B cell (primary cell): ENCODE measurements at regions not wholly inside any gene's neighbourhood (a gene's known extent, or its start where the extent isn't known, plus 50 kb on each side); places are given as distances from the start of the nearest gene placed in this dataset.

Experiments used
- ATAC-seq: fragments of 200-7000 bp; cut with Tn5 transposase; one replicate; pipeline ENCODE4 v1.10.0; 2021; ENCODE audit warnings: low read depth, mild to moderate bottlenecking, moderate number of reproducible peaks, moderate library complexity
- CTCF ChIA-PET: fragments of 350-600 bp; sonication (Branson Sonifier 250); formaldehyde crosslinking; loops from one replicate; lab custom pipeline; 2021; ENCODE audit warnings: antibody characterized with exemption, inconsistent platforms; lab: Charles Lee
- POLR2A ChIA-PET: fragments of 350-600 bp; sonication (Branson Sonifier 250); formaldehyde crosslinking; loops from one replicate; lab custom pipeline; 2021; ENCODE audit warnings: antibody characterized with exemption; lab: Charles Lee
- DNase-seq: peaks from one replicate; pipeline ENCODE4 v3.0.0; 2013
- H2AFZ ChIP-seq: 2 replicates; pipeline ENCODE4 v1.6.1; 2012; ENCODE audit warnings: mild to moderate bottlenecking, low read depth, low read length; ENCODE audit not compliant: insufficient read depth, poor library complexity, severe bottlenecking
- H3K27ac ChIP-seq, 2 donors: 1 replicate in 1 of 2; 2 replicates in 1 of 2; pipeline ENCODE4 v1.5.1; 2012 to 2013; ENCODE audit warnings: low read length in 2 of 2, mild to moderate bottlenecking in 2 of 2, moderate library complexity in 1 of 2
- H3K27me3 ChIP-seq, 4 experiments: fragments of 200-600 bp in 1 of 4; sonication (generic) in 1 of 4; replicated peaks in 1 of 4; 1 replicate in 2 of 4; 2 replicates in 2 of 4; pipeline versions ENCODE4 v1.6.1 to v1.7.0; 2013 to 2016; ENCODE audit warnings: low read length in 3 of 4, mild to moderate bottlenecking in 2 of 4, mixed read lengths in 1 of 4, moderate library complexity in 1 of 4; ENCODE audit not compliant: insufficient read depth in 4 of 4, control insufficient read depth in 3 of 4; ENCODE audit errors: control extremely low read depth in 1 of 4
- H3K36me3 ChIP-seq, 2 experiments: replicated peaks in 1 of 2; 1 replicate in 1 of 2; 2 replicates in 1 of 2; pipeline versions ENCODE4 v1.6.1 to v1.7.1; 2013; ENCODE audit warnings: low read length in 1 of 2; ENCODE audit not compliant: insufficient read depth in 2 of 2, control insufficient read depth in 1 of 2; ENCODE audit errors: control extremely low read depth in 1 of 2, extremely low read depth in 1 of 2
- H3K4me1 ChIP-seq, 2 donors: fragments of 200-600 bp in 1 of 2; sonication (generic) in 1 of 2; 1 replicate in 1 of 2; 2 replicates in 1 of 2; pipeline versions ENCODE4 v1.5.1 to v1.6.1; 2013 to 2017; ENCODE audit warnings: low read length in 2 of 2; ENCODE audit not compliant: control insufficient read depth in 2 of 2, insufficient read depth in 2 of 2
- H3K4me2 ChIP-seq: replicated peaks from 2 replicates; pipeline ENCODE3; 2012; ENCODE audit warnings: mild to moderate bottlenecking, low read depth, low read length; ENCODE audit not compliant: poor library complexity, severe bottlenecking
- H3K4me3 ChIP-seq, 5 experiments: fragments of 200-600 bp in 1 of 5; sonication (generic) in 1 of 5; 1 replicate in 3 of 5; 2 replicates in 2 of 5; pipeline versions ENCODE4 v1.5.1 to v1.7.0; 2011 to 2016; ENCODE audit warnings: low read length in 4 of 5, mild to moderate bottlenecking in 4 of 5, low read depth in 2 of 5, control low read depth in 1 of 5, moderate library complexity in 1 of 5; ENCODE audit not compliant: insufficient read depth in 1 of 5; ENCODE audit errors: control extremely low read depth in 1 of 5, extremely low read depth in 1 of 5
- H3K79me2 ChIP-seq: fragments of 200-600 bp; sonication (generic); one replicate; pipeline ENCODE4 v1.6.0; 2016; ENCODE audit warnings: low read length; ENCODE audit not compliant: control insufficient read depth, insufficient read depth
- H3K9ac ChIP-seq: fragments of 200-600 bp; sonication (generic); 2 replicates; pipeline ENCODE4 v1.6.1; 2017; ENCODE audit warnings: mild to moderate bottlenecking, low read length, moderate library complexity
- H3K9me3 ChIP-seq, 3 donors: one replicate each; pipeline versions ENCODE4 v1.6.1 to v1.7.1; 2013; ENCODE audit warnings: low read length in 2 of 3; ENCODE audit not compliant: control insufficient read depth in 2 of 3, insufficient read depth in 1 of 3; ENCODE audit errors: control extremely low read depth in 1 of 3
- H4K20me1 ChIP-seq: 2 replicates; pipeline ENCODE4 v1.6.0; 2012; ENCODE audit warnings: mild to moderate bottlenecking, low read length; ENCODE audit not compliant: insufficient read depth, control insufficient read depth, poor library complexity, severe bottlenecking
- H3K27ac Mint-ChIP-seq: one replicate; pipeline ENCODE4 v1.8.0; 2021; ENCODE audit warnings: mixed read lengths
- H3K27me3 Mint-ChIP-seq: one replicate; pipeline ENCODE4 v1.8.0; 2021; ENCODE audit warnings: mixed read lengths
- H3K4me1 Mint-ChIP-seq: one replicate; pipeline ENCODE4 v1.8.0; 2021; ENCODE audit warnings: mixed read lengths
- H3K4me3 Mint-ChIP-seq: one replicate; pipeline ENCODE4 v1.8.0; 2021; ENCODE audit warnings: mixed read lengths
- H3K9me3 Mint-ChIP-seq: one replicate; pipeline ENCODE4 v1.8.0; 2022; ENCODE audit warnings: mixed read lengths; ENCODE audit not compliant: insufficient read depth
- EZH2 ChIP-seq: IDR thresholded peaks from 2 replicates; pipeline ENCODE4 v1.6.1; 2012; ENCODE audit warnings: borderline replicate concordance, low read depth, mild to moderate bottlenecking, moderate library complexity, low read length; ENCODE audit not compliant: insufficient read depth, poor library complexity, severe bottlenecking
- intact Hi-C: fragments of 100-400 bp; cut with micrococcal nuclease; formaldehyde crosslinking; loops from one replicate; pipeline ENCODE4 v1.10.0; 2022
- TF ChIP-seq, protein P1 (sequence below): fragments of 200-600 bp; IDR thresholded peaks from one replicate; pipeline ENCODE4 v1.8.0; 2022; ENCODE audit warnings: antibody characterized with exemption, mild to moderate bottlenecking

DNA sequence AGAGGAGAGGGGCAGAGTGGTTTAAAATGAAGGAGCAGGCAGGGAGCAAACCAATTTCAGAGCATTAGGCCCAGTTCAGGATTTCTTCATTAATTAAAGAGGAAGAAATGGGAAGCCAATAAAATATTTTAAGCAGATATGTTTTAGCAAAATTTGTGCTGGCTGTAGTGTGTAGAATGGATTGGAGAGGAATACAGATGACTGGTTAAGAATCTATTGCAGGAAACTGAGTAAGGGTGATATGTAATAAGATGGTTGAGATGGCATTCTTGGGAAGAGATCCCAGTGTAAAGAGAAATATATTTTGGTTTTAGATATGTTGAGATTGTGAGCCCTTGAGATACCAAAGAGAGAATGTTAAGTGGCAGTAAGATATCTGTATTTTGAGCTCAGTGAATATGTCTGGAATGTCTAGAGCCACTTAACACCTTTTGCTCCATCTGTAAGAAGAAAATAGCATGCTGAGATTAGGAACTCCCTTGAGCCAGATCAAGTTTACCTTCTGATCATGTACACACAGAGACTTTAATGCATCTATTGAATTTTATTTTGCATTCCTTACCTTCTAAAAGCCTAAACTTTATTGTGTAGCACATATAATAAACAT lies 79.5 kb upstream of the SLC27A6 start:
- no peak overlapping the region for H3K27ac Mint-ChIP-seq
- Histone ChIP-seq H2AFZ (no peak overlapping the region), H3K27me3 (no peaks in the 10 kb centered on the region), H3K27ac (no peak overlapping the region), H3K79me2 (no peaks in the 10 kb centered on the region), H4K20me1 (no peaks in the 10 kb centered on the region), H3K9me3 (no peaks in the 10 kb centered on the region), H3K4me3 (no peak overlapping the region), H3K36me3 (no peaks in the 10 kb centered on the region), H3K9ac (no peak overlapping the region), H3K4me2 (no peak overlapping the region), H3K4me1 (no peaks in the 10 kb centered on the region)
- intact Hi-C loops = no loop called here
- POLR2A ChIA-PET = no interaction called here
- no peak overlapping the region for H3K4me3 Mint-ChIP-seq
- DNase-seq (no peak), ATAC-seq (no peak)
- TF ChIP-seq, protein P1, sequence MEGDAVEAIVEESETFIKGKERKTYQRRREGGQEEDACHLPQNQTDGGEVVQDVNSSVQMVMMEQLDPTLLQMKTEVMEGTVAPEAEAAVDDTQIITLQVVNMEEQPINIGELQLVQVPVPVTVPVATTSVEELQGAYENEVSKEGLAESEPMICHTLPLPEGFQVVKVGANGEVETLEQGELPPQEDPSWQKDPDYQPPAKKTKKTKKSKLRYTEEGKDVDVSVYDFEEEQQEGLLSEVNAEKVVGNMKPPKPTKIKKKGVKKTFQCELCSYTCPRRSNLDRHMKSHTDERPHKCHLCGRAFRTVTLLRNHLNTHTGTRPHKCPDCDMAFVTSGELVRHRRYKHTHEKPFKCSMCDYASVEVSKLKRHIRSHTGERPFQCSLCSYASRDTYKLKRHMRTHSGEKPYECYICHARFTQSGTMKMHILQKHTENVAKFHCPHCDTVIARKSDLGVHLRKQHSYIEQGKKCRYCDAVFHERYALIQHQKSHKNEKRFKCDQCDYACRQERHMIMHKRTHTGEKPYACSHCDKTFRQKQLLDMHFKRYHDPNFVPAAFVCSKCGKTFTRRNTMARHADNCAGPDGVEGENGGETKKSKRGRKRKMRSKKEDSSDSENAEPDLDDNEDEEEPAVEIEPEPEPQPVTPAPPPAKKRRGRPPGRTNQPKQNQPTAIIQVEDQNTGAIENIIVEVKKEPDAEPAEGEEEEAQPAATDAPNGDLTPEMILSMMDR = no peak
- TF ChIP-seq EZH2 = no peak
- H3K9me3 Mint-ChIP-seq = no peaks in the 10 kb centered on the region
- no peaks in the 10 kb centered on the region for H3K27me3 Mint-ChIP-seq
- CTCF ChIA-PET = interaction anchor here (1.1 kb wide), 1 partner anchor 17 kb away, joined by 3 read pairs; no protein-coding TSS in a partner anchor
- no peaks in the 10 kb centered on the region for H3K4me1 Mint-ChIP-seq

DNA sequence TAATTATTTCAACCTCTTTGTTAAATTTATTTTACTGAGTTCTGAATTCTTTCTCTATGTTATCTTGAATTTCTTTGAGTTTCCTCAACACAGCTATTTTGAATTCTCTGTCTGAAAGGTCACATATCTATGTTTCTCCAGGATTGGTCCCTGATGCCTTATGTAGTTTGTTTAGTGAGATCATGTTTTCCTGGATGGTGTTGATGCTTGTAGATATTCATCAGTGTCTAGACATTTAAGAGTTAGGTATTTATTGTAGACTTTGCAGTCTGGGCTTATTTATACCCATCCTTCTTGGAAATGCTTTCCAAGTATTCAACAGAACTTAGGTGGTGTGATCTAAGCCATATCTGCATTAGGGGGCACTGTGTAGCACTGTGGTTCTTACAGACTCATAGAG lies 70.2 kb upstream of the SLC27A6 start:
- POLR2A ChIA-PET = no interaction called here
- intact Hi-C loops = no loop called here
- H3K4me3 ChIP-seq = no peak overlapping the region
- Mint-ChIP-seq H3K27ac (no peak overlapping the region), H3K27me3 (no peaks in the 10 kb centered on the region), H3K4me3 (no peak overlapping the region), H3K4me1 (no peaks in the 10 kb centered on the region), H3K9me3 (no peaks in the 10 kb centered on the region)
- H3K79me2 ChIP-seq = no peaks in the 10 kb centered on the region
- ATAC-seq = no peak
- H3K4me2 ChIP-seq = no peak overlapping the region
- H3K36me3 ChIP-seq = no peaks in the 10 kb centered on the region
- CTCF ChIA-PET = interaction anchor here (5.0 kb wide), 1 partner anchor 11 kb away, joined by 23 read pairs; no protein-coding TSS in a partner anchor
- no peak for TF ChIP-seq EZH2
- TF ChIP-seq, protein P1 = no peak
- H2AFZ ChIP-seq = no peak overlapping the region
- no peak overlapping the region for H3K9ac ChIP-seq
- no peak for DNase-seq
- no peaks in the 10 kb centered on the region for H3K4me1 ChIP-seq
- H4K20me1 ChIP-seq = no peaks in the 10 kb centered on the region
- H3K27ac ChIP-seq = no peak overlapping the region
- H3K9me3 ChIP-seq = peaks cover 0 to 4% (median 0%) of the 10 kb centered on the region in 3 donors
- no peaks in the 10 kb centered on the region for H3K27me3 ChIP-seq
